H7 (cell line): ENCODE measurements at regions not wholly inside any gene's neighbourhood (a gene's known extent, or its start where the extent isn't known, plus 50 kb on each side); places are given as distances from the start of the nearest gene placed in this dataset.

Source experiments
- DNase-seq: peaks from one replicate; pipeline ENCODE4 v3.0.0; 2012
- H3K27me3 ChIP-seq: 2 replicates; pipeline ENCODE4 v1.6.0; 2011; ENCODE audit warnings: mild to moderate bottlenecking, low read length; ENCODE audit not compliant: control insufficient read depth, insufficient read depth
- H3K36me3 ChIP-seq: replicated peaks from 2 replicates; pipeline ENCODE4 v1.5.1; 2011; ENCODE audit warnings: low read length; ENCODE audit not compliant: control insufficient read depth, insufficient read depth
- H3K4me3 ChIP-seq: 2 replicates; pipeline ENCODE4 v1.5.1; 2011; ENCODE audit warnings: low read depth, mild to moderate bottlenecking, control low read depth, low read length, moderate library complexity; ENCODE audit not compliant: insufficient read depth

- no peak for DNase-seq
- Histone ChIP-seq H3K4me3 (no peak overlapping the region), H3K27me3 (no peaks in the 10 kb centered on the region), H3K36me3 (no peaks in the 10 kb centered on the region)
Observed at GRCh38 chr2:234733093-234733489, 218.7 kb upstream of the SH3BP4 start.

DNA sequence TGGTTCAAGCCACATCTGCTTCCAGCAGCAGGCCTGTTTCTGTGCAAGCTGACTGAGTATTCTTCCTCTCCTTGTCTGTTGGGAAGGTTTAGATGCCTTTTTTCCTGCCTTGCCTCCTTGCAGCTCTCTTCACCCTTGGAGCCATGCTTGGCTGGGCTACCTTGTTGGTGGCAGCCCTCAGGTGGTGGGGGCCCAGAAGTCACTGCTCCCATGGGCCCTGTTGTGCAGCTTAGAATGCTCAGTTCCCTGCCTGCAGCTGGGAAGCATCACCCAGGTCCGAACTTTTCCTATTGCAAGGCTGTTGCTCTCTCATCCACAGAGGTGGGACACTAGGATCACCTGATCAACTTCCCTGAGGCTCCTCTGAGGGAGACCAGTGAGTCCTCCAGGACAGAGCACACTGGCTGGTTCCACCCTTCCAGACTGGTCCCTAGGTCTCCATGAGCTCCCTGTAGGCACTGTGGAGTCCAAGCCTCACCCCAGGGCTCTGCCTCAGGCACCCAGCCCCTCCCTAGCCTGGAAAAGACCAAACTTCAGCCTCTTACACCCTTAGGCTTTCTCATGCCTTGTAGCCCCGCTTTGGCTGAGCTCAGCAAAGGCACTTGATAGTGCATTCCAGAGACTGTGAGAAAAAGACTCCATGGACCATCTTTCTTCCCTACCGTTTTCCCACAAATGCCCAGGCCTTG is 219.3 kb upstream of the SH3BP4 start:
- no peak for DNase-seq
- Histone ChIP-seq H3K27me3 (no peaks in the 10 kb centered on the region), H3K36me3 (no peaks in the 10 kb centered on the region), H3K4me3 (no peak overlapping the region)

DNA sequence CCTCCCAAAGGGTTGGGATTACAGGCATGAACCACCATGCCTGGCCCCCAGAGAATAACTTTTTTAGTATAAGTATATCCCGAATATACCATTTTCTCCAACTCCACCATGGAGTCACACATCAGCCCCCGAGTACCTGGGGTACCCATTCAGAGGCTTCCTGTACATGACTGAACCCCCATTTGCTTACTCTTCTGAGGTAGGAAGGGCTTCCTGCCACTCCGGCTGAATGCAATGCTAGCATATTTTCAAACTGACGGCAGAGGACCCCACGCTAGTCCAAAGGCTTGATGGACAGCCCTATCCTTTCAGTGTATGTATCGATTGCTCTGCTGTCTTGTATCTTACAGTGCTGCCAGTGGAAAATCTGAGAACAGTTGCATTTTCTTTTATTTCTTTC is 220.6 kb upstream of the SH3BP4 start:
- Histone ChIP-seq H3K36me3 (no peaks in the 10 kb centered on the region), H3K4me3 (no peak overlapping the region), H3K27me3 (no peaks in the 10 kb centered on the region)
- no peak for DNase-seq

DNA sequence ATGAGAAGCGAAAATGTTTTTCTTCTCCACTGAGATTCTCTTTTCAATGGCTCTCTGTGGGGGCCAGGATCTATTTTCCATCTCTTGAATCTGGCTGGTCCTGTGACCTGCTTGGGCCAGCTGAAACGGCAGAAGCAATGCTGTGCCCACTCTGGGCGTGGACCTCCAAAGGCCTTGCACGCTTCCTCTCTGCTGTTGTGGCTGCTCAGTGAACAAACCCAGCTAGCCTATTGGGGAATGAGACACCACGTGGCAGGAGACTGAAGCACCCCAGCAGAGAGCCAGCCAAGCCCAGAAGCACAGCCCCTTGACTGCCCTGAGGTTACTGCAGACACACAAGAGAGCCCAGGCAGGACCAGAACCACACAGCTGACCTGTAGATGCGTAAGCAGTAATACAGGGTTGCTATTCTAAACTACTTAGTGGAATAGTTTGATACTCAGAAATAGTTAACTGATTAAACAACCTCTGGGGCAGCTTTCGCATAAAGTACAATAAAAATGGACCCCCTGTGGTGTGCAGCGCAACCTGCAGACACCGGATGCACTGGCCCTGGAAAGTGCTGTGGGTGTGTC is 221.7 kb upstream of the SH3BP4 start:
- Histone ChIP-seq H3K27me3 (no peaks in the 10 kb centered on the region), H3K4me3 (no peak overlapping the region), H3K36me3 (no peaks in the 10 kb centered on the region)
- DNase-seq: no peak

GRCh38 chr2:234725528-234726264 is 226.1 kb upstream of the SH3BP4 start:
- Histone ChIP-seq H3K36me3 (no peaks in the 10 kb centered on the region), H3K4me3 (no peak overlapping the region), H3K27me3 (no peaks in the 10 kb centered on the region)
- DNase-seq: no peak

DNA sequence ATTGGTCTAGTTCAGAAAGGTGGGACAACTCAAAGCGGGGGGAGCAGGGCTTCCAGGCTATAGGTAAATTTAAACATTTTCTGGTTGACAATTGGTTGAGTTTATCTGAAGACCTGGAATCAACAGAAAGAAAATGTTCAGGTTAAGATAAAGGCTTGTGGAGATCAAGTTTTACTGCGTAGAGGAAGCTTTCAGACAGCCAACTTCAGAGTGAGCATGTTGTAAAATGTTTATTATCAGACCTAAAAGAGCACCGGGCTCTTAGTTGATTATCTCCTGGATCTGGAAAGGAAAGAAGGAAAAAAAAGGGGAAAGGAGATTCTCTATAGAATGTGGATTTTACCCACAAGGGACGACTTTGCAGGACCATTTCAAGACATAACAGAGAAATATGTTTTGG is 227.0 kb upstream of the SH3BP4 start:
- H3K4me3 ChIP-seq: no peak overlapping the region
- DNase-seq: no peak
- no peaks in the 10 kb centered on the region for H3K36me3 ChIP-seq
- H3K27me3 ChIP-seq: no peaks in the 10 kb centered on the region

- Histone ChIP-seq H3K27me3 (no peaks in the 10 kb centered on the region), H3K36me3 (no peaks in the 10 kb centered on the region), H3K4me3 (no peak overlapping the region)
- no peak for DNase-seq
Observed at GRCh38 chr2:234723400-234723799, 226.5 kb upstream of the ARL4C start.

GRCh38 chr2:234722176-234722575 is 225.3 kb upstream of the ARL4C start:
- H3K27me3 ChIP-seq: no peaks in the 10 kb centered on the region
- DNase-seq: no peak

DNA sequence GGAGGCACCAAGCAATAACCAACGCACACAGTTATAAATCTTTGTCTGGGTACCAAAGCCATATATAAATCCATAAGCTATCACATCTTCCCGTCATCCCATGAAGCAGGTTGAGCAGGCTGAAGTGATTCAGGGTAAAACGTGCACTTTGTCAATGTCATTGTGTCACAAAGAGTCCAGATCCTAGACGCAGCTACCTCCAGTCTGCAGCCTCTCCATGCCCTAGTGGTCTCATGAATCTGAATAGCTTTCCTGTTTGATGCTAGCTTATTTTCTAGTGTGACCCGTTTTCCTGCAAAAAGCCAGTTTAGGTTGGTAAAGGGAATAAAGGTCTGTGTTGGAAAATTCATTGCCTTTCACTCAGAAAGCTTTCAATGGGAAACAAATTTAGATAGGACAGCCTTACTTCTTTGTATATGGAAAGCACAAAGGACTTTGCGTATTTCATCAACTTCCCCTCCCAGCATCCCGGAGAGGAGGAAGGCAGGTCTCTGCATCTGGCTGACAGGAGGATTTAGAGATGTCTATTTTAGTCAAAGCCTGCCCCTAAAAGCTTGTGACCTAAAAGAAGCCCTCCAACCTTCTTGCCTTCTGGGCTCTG is 222.3 kb upstream of the ARL4C start:
- Histone ChIP-seq H3K27me3 (peaks cover 2% of the 10 kb centered on the region; the same call in 1 of the 2 replicates), H3K36me3 (no peaks in the 10 kb centered on the region), H3K4me3 (no peak overlapping the region)
- DNase-seq: no peak

More at GRCh38 chr2:234722176-234722575, 225.3 kb upstream of the ARL4C start:
- Histone ChIP-seq H3K36me3 (no peaks in the 10 kb centered on the region), H3K4me3 (no peak overlapping the region)

DNA sequence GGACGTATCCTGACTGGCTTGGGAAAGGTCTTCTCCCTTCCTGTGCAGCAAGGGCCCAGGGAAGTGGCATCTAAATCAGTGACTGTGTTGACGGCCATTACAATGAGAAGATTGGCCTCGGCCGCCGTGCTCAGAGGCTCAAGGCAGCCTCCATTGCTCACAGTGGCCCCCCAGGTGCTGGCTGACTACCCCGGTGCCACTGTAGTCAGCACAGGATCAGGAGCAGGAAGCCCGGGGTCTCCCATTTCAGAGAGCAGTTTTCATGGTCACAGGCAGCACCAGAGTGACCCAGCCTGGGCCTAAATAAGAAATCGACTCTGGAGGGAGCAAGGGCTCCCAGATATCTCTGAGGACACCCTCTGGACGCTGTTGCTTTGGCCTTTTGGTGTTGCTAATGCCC is 219.4 kb upstream of the ARL4C start:
- DNase-seq: no peak
- peaks cover 5% of the 10 kb centered on the region; the same call in 1 of the 2 replicates for H3K27me3 ChIP-seq
- H3K4me3 ChIP-seq: no peak overlapping the region
- no peaks in the 10 kb centered on the region for H3K36me3 ChIP-seq

DNA sequence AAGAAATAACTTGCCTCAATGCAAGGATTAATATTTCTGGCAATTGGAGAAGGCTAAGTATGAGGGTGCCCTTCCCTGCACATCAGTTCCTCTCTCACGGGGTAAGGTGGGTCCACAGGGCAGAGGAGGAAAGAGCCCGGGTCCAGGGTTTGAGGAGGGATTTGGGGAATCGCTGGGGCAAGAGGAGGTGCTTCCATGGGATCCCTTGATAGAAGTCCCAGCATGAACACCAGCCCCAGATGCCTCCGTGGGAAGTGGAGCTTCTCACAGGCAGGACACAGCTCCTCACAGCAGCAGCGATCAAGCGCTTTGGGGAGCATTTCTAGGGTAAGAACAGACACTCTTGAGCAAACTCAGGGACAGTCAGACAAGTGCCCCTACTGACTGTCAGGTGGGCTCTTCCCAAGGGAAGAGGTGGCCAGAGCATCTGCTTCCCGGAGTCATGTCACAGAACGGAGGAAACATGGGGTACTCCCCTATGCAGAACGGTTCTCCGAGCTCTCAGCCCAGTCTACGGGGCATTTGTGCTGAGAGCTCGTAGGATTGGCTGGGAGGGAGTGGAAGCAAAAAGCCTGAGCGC is 218.9 kb upstream of the ARL4C start:
- Histone ChIP-seq H3K4me3 (no peak overlapping the region), H3K27me3 (peaks cover 5% of the 10 kb centered on the region; the same call in 1 of the 2 replicates), H3K36me3 (no peaks in the 10 kb centered on the region)
- no peak for DNase-seq

DNA sequence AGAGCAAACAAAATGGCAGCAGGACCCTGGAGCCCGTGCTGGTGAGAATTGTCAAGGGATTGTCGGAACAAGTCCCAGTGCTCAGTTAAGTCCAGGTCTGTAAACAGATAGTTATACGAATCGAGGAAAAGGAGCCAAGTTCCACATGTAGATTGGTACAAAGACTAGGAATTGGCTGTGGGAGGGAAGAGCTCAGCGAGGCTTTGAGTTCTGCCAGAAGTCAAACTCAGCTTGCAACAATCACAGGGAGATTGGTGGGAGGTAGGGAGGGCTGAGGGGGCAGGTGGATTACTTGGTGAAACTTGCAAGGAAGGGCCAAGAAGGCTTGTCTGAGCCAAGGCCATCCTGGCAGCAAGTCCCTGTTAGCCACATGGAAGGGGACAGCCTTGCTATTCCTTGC is 217.8 kb upstream of the ARL4C start:
- DNase-seq: no peak
- no peaks in the 10 kb centered on the region for H3K36me3 ChIP-seq
- no peak overlapping the region for H3K4me3 ChIP-seq
- H3K27me3 ChIP-seq: peaks cover 5% of the 10 kb centered on the region; the same call in 1 of the 2 replicates

GRCh38 chr2:234712421-234712935 is 215.6 kb upstream of the ARL4C start:
- DNase-seq: no peak
- peaks cover 7% of the 10 kb centered on the region; the same call in 1 of the 2 replicates for H3K27me3 ChIP-seq
- H3K4me3 ChIP-seq: no peak overlapping the region
- H3K36me3 ChIP-seq: no peaks in the 10 kb centered on the region

GRCh38 chr2:234711308-234711707 is 214.4 kb upstream of the ARL4C start:
- H3K4me3 ChIP-seq: no peak overlapping the region

More at GRCh38 chr2:234711308-234711707, 214.4 kb upstream of the ARL4C start:
- H3K36me3 ChIP-seq: no peaks in the 10 kb centered on the region
- peaks cover 7% of the 10 kb centered on the region; the same call in 1 of the 2 replicates for H3K27me3 ChIP-seq
- DNase-seq: no peak
